ENCODE measurements at regions not wholly inside any gene's neighbourhood (a gene's known extent, or its start where the extent isn't known, plus 50 kb on each side); places are given as distances from the start of the nearest gene placed in this dataset.

DNA sequence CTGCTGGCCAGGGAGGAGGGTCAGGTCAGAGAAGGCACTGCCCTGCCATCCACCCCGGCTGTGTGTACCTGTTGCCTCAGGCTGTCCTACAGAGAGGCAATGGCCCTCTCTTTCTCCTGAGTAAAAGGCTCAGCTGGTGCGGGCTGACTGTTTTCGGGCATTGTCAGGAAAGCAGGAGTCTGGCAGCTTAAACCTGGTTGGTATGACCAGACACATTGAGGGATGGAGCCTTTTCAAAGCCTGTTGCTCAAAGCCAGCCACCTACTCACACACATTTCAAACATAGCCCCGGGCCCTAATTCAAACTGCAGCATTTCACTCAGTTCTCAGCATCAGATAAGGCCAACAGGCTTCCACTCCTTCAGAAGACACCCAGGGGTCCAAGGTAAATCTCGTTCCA, 61.8 kb upstream of the PDX1 start:
- no peak for DNase-seq
- H3K9me3 ChIP-seq (ENCODE audit: control insufficient read depth, low read depth, low read length) = no peaks in the 10 kb centered on the region
- Mint-ChIP-seq H3K4me3 (no peak overlapping the region), H3K36me3 (ENCODE audit: insufficient read depth in 1 of 3, low read depth in 3 of 3) (no peaks in the 10 kb centered on the region), H3K9me3 (no peaks in the 10 kb centered on the region), H3K27ac (no peak overlapping the region), H3K4me1 (peaks cover 14 to 40% of the 10 kb centered on the region in 2 experiments), H3K27me3 (ENCODE audit: low read depth) (peaks cover 50% of the 10 kb centered on the region)
- H3K27ac ChIP-seq (ENCODE audit: insufficient read length, low read depth, low read length) = no peak overlapping the region
- H3K56ac ChIP-seq (ENCODE audit: insufficient read length, low read depth, low read length) = no peak overlapping the region
- H3K79me1 ChIP-seq (ENCODE audit: insufficient read depth, low read depth, low read length, poor library complexity, severe bottlenecking) = no peaks in the 10 kb centered on the region
- no peak overlapping the region for H2BK20ac ChIP-seq (ENCODE audit: low read depth, low read length, poor library complexity, severe bottlenecking)
- H3K4ac ChIP-seq (ENCODE audit: low read depth, low read length) = no peak overlapping the region
- no peak overlapping the region for H3K9ac ChIP-seq (ENCODE audit: extremely low read depth, insufficient read length, low read length)
- H3T11ph ChIP-seq (ENCODE audit: low read length) = no peak overlapping the region
- WGBS (ENCODE audit: extremely low coverage, insufficient read length, low lambda C conversion rate) = no CpG with 5 or more reads among the region's 5 CpGs
- peaks cover 2% of the 10 kb centered on the region; the same call in 1 of the 2 replicates for H3K4me1 ChIP-seq (ENCODE audit: insufficient read depth, low read length)
- no peak overlapping the region for H2BK5ac ChIP-seq (ENCODE audit: insufficient read length, low read length)
- no peaks in the 10 kb centered on the region for H4K20me1 ChIP-seq (ENCODE audit: control insufficient read depth, insufficient read depth, insufficient read length)
- no peak overlapping the region for H2BK15ac ChIP-seq (ENCODE audit: low read depth, low read length)
- H4K91ac ChIP-seq (ENCODE audit: insufficient read length, low read depth, low read length) = no peak overlapping the region
- H4K8ac ChIP-seq (replicated peaks; ENCODE audit: insufficient read length, low read depth, low read length) = no peak overlapping the region
- no peak overlapping the region for H2AK5ac ChIP-seq (ENCODE audit: insufficient read length, low read length)
- no peak overlapping the region for H3K14ac ChIP-seq (ENCODE audit: insufficient read depth, low read length)
- H3K18ac ChIP-seq (ENCODE audit: insufficient read length, low read depth, low read length) = no peak overlapping the region
- H2AFZ ChIP-seq (ENCODE audit: low read length) = no peak overlapping the region
- no peak overlapping the region for H2BK120ac ChIP-seq (ENCODE audit: low read depth, low read length, poor library complexity, severe bottlenecking)
- no peak overlapping the region for H3K4me2 ChIP-seq (ENCODE audit: insufficient read depth, insufficient read length, low read length)
- TF ChIP-seq, protein P1, sequence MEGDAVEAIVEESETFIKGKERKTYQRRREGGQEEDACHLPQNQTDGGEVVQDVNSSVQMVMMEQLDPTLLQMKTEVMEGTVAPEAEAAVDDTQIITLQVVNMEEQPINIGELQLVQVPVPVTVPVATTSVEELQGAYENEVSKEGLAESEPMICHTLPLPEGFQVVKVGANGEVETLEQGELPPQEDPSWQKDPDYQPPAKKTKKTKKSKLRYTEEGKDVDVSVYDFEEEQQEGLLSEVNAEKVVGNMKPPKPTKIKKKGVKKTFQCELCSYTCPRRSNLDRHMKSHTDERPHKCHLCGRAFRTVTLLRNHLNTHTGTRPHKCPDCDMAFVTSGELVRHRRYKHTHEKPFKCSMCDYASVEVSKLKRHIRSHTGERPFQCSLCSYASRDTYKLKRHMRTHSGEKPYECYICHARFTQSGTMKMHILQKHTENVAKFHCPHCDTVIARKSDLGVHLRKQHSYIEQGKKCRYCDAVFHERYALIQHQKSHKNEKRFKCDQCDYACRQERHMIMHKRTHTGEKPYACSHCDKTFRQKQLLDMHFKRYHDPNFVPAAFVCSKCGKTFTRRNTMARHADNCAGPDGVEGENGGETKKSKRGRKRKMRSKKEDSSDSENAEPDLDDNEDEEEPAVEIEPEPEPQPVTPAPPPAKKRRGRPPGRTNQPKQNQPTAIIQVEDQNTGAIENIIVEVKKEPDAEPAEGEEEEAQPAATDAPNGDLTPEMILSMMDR (conservative IDR thresholded peaks at IDR 0.05) = no peak
- no peaks in the 10 kb centered on the region for H3K23me2 ChIP-seq (ENCODE audit: insufficient read length, low read depth, low read length, poor library complexity, severe bottlenecking)
- no peaks in the 10 kb centered on the region for H3K27me3 ChIP-seq (ENCODE audit: insufficient read depth, low read length)
- no peak overlapping the region for H4K5ac ChIP-seq (ENCODE audit: insufficient read length, low read depth, low read length)
- no peaks in the 10 kb centered on the region for H3K79me2 ChIP-seq (ENCODE audit: insufficient read depth, low read length)
- H3K23ac ChIP-seq (ENCODE audit: insufficient read length, low read depth, low read length) = no peak overlapping the region
- no peak overlapping the region for H2BK12ac ChIP-seq (ENCODE audit: insufficient read length, low read depth, low read length)

Data from H9 (cell line).